Esophagus muscularis mucosa (tissue), 4 donors: ENCODE measurements at regions not wholly inside any gene's neighbourhood (a gene's known extent, or its start where the extent isn't known, plus 50 kb on each side); places are given as distances from the start of the nearest gene placed in this dataset.

Experiments
- EP300 ChIP-seq: sonication (generic); formaldehyde crosslinking; IDR thresholded peaks from one replicate; pipeline ENCODE4 v1.6.1; 2017; ENCODE audit warnings: antibody characterized with exemption
- POLR2A ChIP-seq: fragments of 450-650 bp; IDR thresholded peaks from one replicate; pipeline ENCODE4 v1.6.1; 2017; ENCODE audit warnings: antibody characterized with exemption, moderate library complexity, mild to moderate bottlenecking, low read depth
- POLR2AphosphoS5 ChIP-seq, 2 donors: sonication (generic); formaldehyde crosslinking; IDR thresholded peaks; one replicate each; pipeline ENCODE4 v1.6.1; 2017; ENCODE audit warnings: antibody characterized with exemption in 2 of 2
- TF ChIP-seq, protein P1 (sequence below), 3 experiments: fragments of 200-600 bp in 2 of 3; fragments of 450-650 bp in 1 of 3; sonication (generic) in 2 of 3; IDR thresholded peaks; one replicate each; pipeline ENCODE4 v1.5.1; 2017 to 2019; ENCODE audit warnings: antibody characterized with exemption in 3 of 3, mild to moderate bottlenecking in 2 of 3, moderate library complexity in 1 of 3

DNA sequence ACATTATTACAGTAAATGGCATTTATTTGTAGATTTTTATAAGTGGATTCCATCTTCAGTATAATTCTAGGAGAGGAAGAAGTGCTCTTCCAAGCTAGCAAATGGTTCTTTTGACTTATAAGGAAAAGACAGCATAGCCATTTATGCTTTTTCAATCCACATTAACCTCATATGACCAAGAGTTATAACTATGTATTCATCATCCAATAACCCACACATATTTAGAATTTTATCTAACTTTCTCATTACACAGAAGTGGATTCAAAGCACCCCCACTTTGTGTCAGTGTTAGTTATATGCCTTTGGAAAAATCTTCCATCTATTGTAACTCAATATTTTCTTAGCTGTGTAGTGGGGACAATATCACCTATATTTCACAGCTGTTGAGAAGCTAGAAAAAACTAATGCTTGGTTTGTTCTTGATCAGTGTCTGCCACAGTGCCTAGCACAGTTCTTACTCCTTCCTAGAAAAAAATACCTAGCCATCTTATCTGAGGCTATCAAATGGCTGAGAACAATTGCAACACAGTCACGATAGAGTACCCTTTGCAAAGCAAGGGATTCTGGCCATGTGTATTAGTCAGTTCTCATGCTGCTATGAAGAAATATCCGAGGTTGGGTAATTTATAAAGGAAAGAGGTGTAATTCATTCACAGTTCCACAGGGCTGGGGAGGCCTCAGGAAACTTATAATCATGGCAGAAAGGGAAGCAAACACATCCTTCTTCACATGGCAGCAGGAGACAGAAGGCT is 986.3 kb downstream of the TFAP2A start:
- TF ChIP-seq, protein P1, sequence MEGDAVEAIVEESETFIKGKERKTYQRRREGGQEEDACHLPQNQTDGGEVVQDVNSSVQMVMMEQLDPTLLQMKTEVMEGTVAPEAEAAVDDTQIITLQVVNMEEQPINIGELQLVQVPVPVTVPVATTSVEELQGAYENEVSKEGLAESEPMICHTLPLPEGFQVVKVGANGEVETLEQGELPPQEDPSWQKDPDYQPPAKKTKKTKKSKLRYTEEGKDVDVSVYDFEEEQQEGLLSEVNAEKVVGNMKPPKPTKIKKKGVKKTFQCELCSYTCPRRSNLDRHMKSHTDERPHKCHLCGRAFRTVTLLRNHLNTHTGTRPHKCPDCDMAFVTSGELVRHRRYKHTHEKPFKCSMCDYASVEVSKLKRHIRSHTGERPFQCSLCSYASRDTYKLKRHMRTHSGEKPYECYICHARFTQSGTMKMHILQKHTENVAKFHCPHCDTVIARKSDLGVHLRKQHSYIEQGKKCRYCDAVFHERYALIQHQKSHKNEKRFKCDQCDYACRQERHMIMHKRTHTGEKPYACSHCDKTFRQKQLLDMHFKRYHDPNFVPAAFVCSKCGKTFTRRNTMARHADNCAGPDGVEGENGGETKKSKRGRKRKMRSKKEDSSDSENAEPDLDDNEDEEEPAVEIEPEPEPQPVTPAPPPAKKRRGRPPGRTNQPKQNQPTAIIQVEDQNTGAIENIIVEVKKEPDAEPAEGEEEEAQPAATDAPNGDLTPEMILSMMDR (IDR thresholded peaks at IDR 0.05): no peak
- TF ChIP-seq POLR2A (no peak), POLR2AphosphoS5 (IDR thresholded peaks at IDR 0.05) (no peak), EP300 (no peak)
